HepG2 (cell line): ENCODE measurements at regions not wholly inside any gene's neighbourhood (a gene's known extent, or its start where the extent isn't known, plus 50 kb on each side); places are given as distances from the start of the nearest gene placed in this dataset.

ENCODE experiments used
- ATAC-seq: fragments of 200-7000 bp; cut with Tn5 transposase; 3 replicates; pipeline ENCODE4 v1.9.1; 2020; ENCODE audit warnings: mild to moderate bottlenecking, moderate library complexity
- BruUV-seq: library from RNA; stranded (reverse); fragments of 400-500 nt; replicated peaks from 2 replicates; lab custom pipeline; 2021; lab: Mats Ljungman, UMichigan
- CTCF ChIA-PET: fragments of 300-600 bp; formaldehyde crosslinking; extraction: SDS; loops from one replicate; lab custom pipeline; 2021; ENCODE audit warnings: low total read pairs, inconsistent platforms, low intra/inter-chr PET ratio; lab: Yijun Ruan, JAX
- POLR2A ChIA-PET: fragments of 350-600 bp; sonication (Branson Sonifier 250); formaldehyde crosslinking; loops from one replicate; lab custom pipeline; 2020; ENCODE audit warnings: antibody characterized with exemption, inconsistent platforms; lab: Yijun Ruan, JAX
- DNase-seq: peaks from one replicate; pipeline ENCODE4 v3.0.0-alpha.2; 2015; ENCODE audit warnings: low spot score
- FAIRE-seq: peaks from 3 replicates; lab custom pipeline; 2011; peaks lifted over from hg19 to GRCh38; lab: Jason Lieb, UNC
- H2AFZ ChIP-seq: one replicate; pipeline ENCODE4 v1.6.1; 2011; ENCODE audit warnings: low read length, inconsistent platforms
- H3K27ac ChIP-seq: fragments of 300-600 bp; 3 replicates; pipeline ENCODE4 v1.8.0; 2011; ENCODE audit warnings: mixed run types, mild to moderate bottlenecking, mixed read lengths, low read length, inconsistent platforms; ENCODE audit not compliant: insufficient read depth; ENCODE audit errors: extremely low read length
- H3K27me3 ChIP-seq, 2 experiments: fragments of 200-600 bp in 1 of 2; 2 replicates in 1 of 2; 3 replicates in 1 of 2; pipeline versions ENCODE4 v1.6.0 to v1.8.0; 2011; ENCODE audit warnings: low read length in 2 of 2, mild to moderate bottlenecking in 2 of 2, moderate library complexity in 2 of 2, inconsistent platforms in 1 of 2; ENCODE audit not compliant: insufficient read depth in 2 of 2, control insufficient read depth in 1 of 2
- H3K36me3 ChIP-seq, 2 experiments: fragments of 200-600 bp in 1 of 2; replicated peaks in 1 of 2; 2 replicates in 1 of 2; 3 replicates in 1 of 2; pipeline versions ENCODE4 v1.5.1 to v1.8.0; 2011; ENCODE audit warnings: low read length in 2 of 2, inconsistent platforms in 1 of 2; ENCODE audit not compliant: insufficient read depth in 2 of 2, control insufficient read depth in 1 of 2
- H3K4me1 ChIP-seq: 2 replicates; pipeline ENCODE4 v1.5.1; 2012; ENCODE audit warnings: low read length, inconsistent platforms; ENCODE audit not compliant: insufficient read depth
- H3K4me2 ChIP-seq: 2 replicates; pipeline ENCODE4 v1.6.0; 2011; ENCODE audit warnings: low read depth, low read length, inconsistent platforms
- H3K4me3 ChIP-seq, 3 experiments: fragments of 200-600 bp in 1 of 3; sonication (generic), shearing (Covaris generic) in 1 of 3; replicated peaks in 1 of 3; 2 replicates each; pipeline ENCODE4 v1.5.1; 2011 to 2016; ENCODE audit warnings: low read length in 3 of 3, inconsistent platforms in 2 of 3, low read depth in 2 of 3, mild to moderate bottlenecking in 2 of 3, control low read depth in 1 of 3, mixed read lengths in 1 of 3; ENCODE audit not compliant: insufficient read depth in 1 of 3
- H3K79me2 ChIP-seq: one replicate; pipeline ENCODE4 v1.6.1; 2011; ENCODE audit warnings: low read length, inconsistent platforms; ENCODE audit not compliant: insufficient read depth
- H3K9ac ChIP-seq: 2 replicates; pipeline ENCODE4 v1.6.0; 2011; ENCODE audit warnings: mild to moderate bottlenecking, low read depth, low read length, inconsistent platforms; ENCODE audit not compliant: insufficient read depth
- H3K9me3 ChIP-seq: 2 replicates; pipeline ENCODE4 v1.5.1; 2012; ENCODE audit warnings: mild to moderate bottlenecking, low read length
- H4K20me1 ChIP-seq: 2 replicates; pipeline ENCODE4 v1.6.0; 2011; ENCODE audit warnings: inconsistent platforms, mild to moderate bottlenecking, low read length, moderate library complexity; ENCODE audit not compliant: insufficient read depth
- DMTF1 ChIP-seq: sonication (generic); formaldehyde crosslinking; IDR thresholded peaks from 2 replicates; pipeline ENCODE4 v1.4.0; 2020; ENCODE audit warnings: mild to moderate bottlenecking, missing genetic modification reagents
- FOXK1 ChIP-seq: sonication (generic); formaldehyde crosslinking; IDR thresholded peaks from 2 replicates; pipeline ENCODE4 v1.4.0; 2020; ENCODE audit warnings: low read depth, missing genetic modification reagents, borderline replicate concordance
- FUBP1 ChIP-seq: sonication (generic); formaldehyde crosslinking; IDR thresholded peaks from 2 replicates; pipeline ENCODE4 v1.5.1; 2020; ENCODE audit warnings: missing genetic modification reagents, mild to moderate bottlenecking, borderline replicate concordance
- HOMEZ ChIP-seq: IDR thresholded peaks from 2 replicates; pipeline ENCODE4 v1.6.1; 2016; ENCODE audit warnings: low read depth
- KLF6 ChIP-seq: IDR thresholded peaks from 2 replicates; pipeline ENCODE4 v1.8.0; 2016; ENCODE audit warnings: missing biosample characterization, missing genetic modification reagents
- MED13 ChIP-seq: sonication (generic); formaldehyde crosslinking; IDR thresholded peaks from 2 replicates; pipeline ENCODE4 v1.5.0; 2020; ENCODE audit warnings: missing genetic modification reagents
- ZBTB7B ChIP-seq: sonication (generic); formaldehyde crosslinking; IDR thresholded peaks from 2 replicates; pipeline ENCODE4 v1.4.0; 2020; ENCODE audit warnings: missing genetic modification reagents
- ZNF496 ChIP-seq: sonication (generic); formaldehyde crosslinking; IDR thresholded peaks from 2 replicates; pipeline ENCODE4 v1.8.1; 2023; ENCODE audit warnings: mild to moderate bottlenecking, moderate library complexity, missing genetic modification reagents; ENCODE audit not compliant: insufficient replicate concordance
- ZNF709 ChIP-seq: sonication (generic); formaldehyde crosslinking; IDR thresholded peaks from 2 replicates; pipeline ENCODE4 v1.5.0; 2020; ENCODE audit warnings: mild to moderate bottlenecking, missing genetic modification reagents
- ZSCAN12 ChIP-seq: sonication (generic); formaldehyde crosslinking; IDR thresholded peaks from 2 replicates; pipeline ENCODE4 v1.9.0; 2021; ENCODE audit warnings: mild to moderate bottlenecking, missing genetic modification reagents
- WGBS: methylation state at CpG from one replicate; pipeline ENCODE4 v1.1.6; 2017; ENCODE audit warnings: low lambda C conversion rate; 5-methylcytosine and 5-hydroxymethylcytosine counted together
- in situ Hi-C: cut with HindIII; loops from 2 replicates; pipeline ENCODE4 v1.10.0; 2017; ENCODE audit warnings: low pct_unique_long_range_greater_than_20kb; ENCODE audit not compliant: extremely low pct_ligation_motif_present
- intact Hi-C: fragments of 100-400 bp; cut with micrococcal nuclease; formaldehyde crosslinking; loops from one replicate; pipeline ENCODE4 v1.10.0; 2022; ENCODE audit not compliant: unreplicated experiment

- TF ChIP-seq FUBP1 (CRISPR knock-in tag) (no peak), MED13 (CRISPR knock-in tag) (no peak), ZBTB7B (CRISPR knock-in tag) (no peak), ZSCAN12 (no peak)
Observed at GRCh38 chr18:2002151-2002550, 569.2 kb downstream of the METTL4 start (continued).

- no peaks in the 10 kb centered on the region for H3K4me1 ChIP-seq
- TF ChIP-seq DMTF1 (CRISPR knock-in tag) (no peak), ZNF709 (CRISPR knock-in tag) (no peak), KLF6 (CRISPR knock-in tag) (no peak), ZNF496 (no peak), HOMEZ (no peak), FOXK1 (CRISPR knock-in tag) (no peak)
- H3K36me3 ChIP-seq = no peaks in the 10 kb centered on the region
- CTCF ChIA-PET = no interaction called here
- H3K4me3 ChIP-seq = no peak overlapping the region
- ATAC-seq = peak; percentile 54; the same call in 2 of the 3 replicates
- H3K27me3 ChIP-seq = no peaks in the 10 kb centered on the region
- 19% methylated on average over 7 of the region's 7 CpGs for WGBS
- H2AFZ ChIP-seq = no peak overlapping the region
- in situ Hi-C loops = no loop called here
- DNase-seq = no peak
- no peak overlapping the region for H3K27ac ChIP-seq
- H3K9ac ChIP-seq = no peak overlapping the region
- H3K9me3 ChIP-seq = no peaks in the 10 kb centered on the region
- BruUV-seq = no TSS peak
- intact Hi-C loops = no loop called here
- H3K79me2 ChIP-seq = no peaks in the 10 kb centered on the region
- no peak for FAIRE-seq
- no peak overlapping the region for H3K4me2 ChIP-seq
- H4K20me1 ChIP-seq = no peaks in the 10 kb centered on the region
- POLR2A ChIA-PET = no interaction called here
Observed at GRCh38 chr18:2002604-2003003, 568.7 kb downstream of the METTL4 start.
